GM23338 (cell line): ENCODE measurements at regions not wholly inside any gene's neighbourhood (a gene's known extent, or its start where the extent isn't known, plus 50 kb on each side); places are given as distances from the start of the nearest gene placed in this dataset.

ENCODE experiments used
- ATAC-seq: fragments of 200-7000 bp; cut with Tn5 transposase; 3 replicates; pipeline ENCODE4 v1.9.1; 2020
- DNase-seq: peaks from one replicate; pipeline ENCODE4 v3.0.0-alpha.2; 2015; ENCODE audit warnings: low spot score
- H2AFZ ChIP-seq: fragments of 200-600 bp; sonication (generic); 2 replicates; pipeline ENCODE4 v1.8.0; 2016; ENCODE audit warnings: antibody characterized with exemption, mild to moderate bottlenecking, moderate library complexity
- H3F3A ChIP-seq: fragments of 200-600 bp; sonication (generic); replicated peaks from 2 replicates; pipeline ENCODE4 v1.8.0; 2017; ENCODE audit warnings: antibody characterized with exemption, mixed run types, low read depth
- H3K27ac ChIP-seq: fragments of 200-600 bp; sonication (generic); 2 replicates; pipeline ENCODE4 v1.6.1; 2016; ENCODE audit warnings: low read depth
- H3K27me3 ChIP-seq: fragments of 200-600 bp; sonication (generic); 2 replicates; pipeline ENCODE4 v1.8.0; 2016; ENCODE audit warnings: mild to moderate bottlenecking, mixed run types, moderate library complexity; ENCODE audit not compliant: insufficient read depth
- H3K36me3 ChIP-seq: fragments of 200-600 bp; sonication (generic); 2 replicates; pipeline ENCODE4 v1.8.0; 2016; ENCODE audit warnings: mild to moderate bottlenecking; ENCODE audit not compliant: insufficient read depth
- H3K4me1 ChIP-seq: fragments of 200-600 bp; sonication (generic); 2 replicates; pipeline ENCODE4 v1.8.0; 2016; ENCODE audit warnings: mild to moderate bottlenecking, moderate library complexity; ENCODE audit not compliant: insufficient read depth
- H3K4me2 ChIP-seq: fragments of 200-600 bp; sonication (generic); 2 replicates; pipeline ENCODE4 v1.7.1; 2017; ENCODE audit warnings: mixed run types
- H3K4me3 ChIP-seq: fragments of 200-600 bp; sonication (generic); 2 replicates; pipeline ENCODE4 v1.6.1; 2016; ENCODE audit warnings: mixed run types
- H3K79me2 ChIP-seq: fragments of 200-600 bp; sonication (generic); replicated peaks from 2 replicates; pipeline ENCODE4 v1.8.0; 2017; ENCODE audit warnings: mild to moderate bottlenecking; ENCODE audit not compliant: insufficient read depth
- H3K9me2 ChIP-seq: fragments of 200-600 bp; sonication (generic); 2 replicates; pipeline ENCODE4 v1.8.0; 2017; ENCODE audit not compliant: insufficient read depth
- H4K20me1 ChIP-seq: fragments of 200-600 bp; sonication (generic); replicated peaks from 2 replicates; pipeline ENCODE4 v1.8.0; 2017; ENCODE audit warnings: mild to moderate bottlenecking; ENCODE audit not compliant: insufficient read depth
- H3K27ac Mint-ChIP-seq: 2 replicates; pipeline ENCODE4 v1.8.0; 2020; ENCODE audit warnings: inconsistent platforms, mild to moderate bottlenecking, moderate library complexity, mixed read lengths
- H3K27me3 Mint-ChIP-seq: 3 replicates; pipeline ENCODE4 v1.8.0; 2022; ENCODE audit warnings: low read depth, mild to moderate bottlenecking, moderate library complexity, mixed read lengths, inconsistent platforms; ENCODE audit not compliant: insufficient read depth, poor library complexity
- H3K36me3 Mint-ChIP-seq: 3 replicates; pipeline ENCODE4 v1.8.0; 2021; ENCODE audit warnings: low read depth, mild to moderate bottlenecking, inconsistent platforms, moderate library complexity, mixed read lengths
- H3K4me1 Mint-ChIP-seq: 3 replicates; pipeline ENCODE4 v1.8.0; 2020; ENCODE audit warnings: mild to moderate bottlenecking, inconsistent platforms, mixed read lengths
- H3K4me3 Mint-ChIP-seq: 3 replicates; pipeline ENCODE4 v1.8.0; 2021; ENCODE audit warnings: moderate library complexity, mild to moderate bottlenecking, inconsistent platforms, mixed read lengths
- H3K9me3 Mint-ChIP-seq: 3 replicates; pipeline ENCODE4 v1.8.0; 2020; ENCODE audit warnings: moderate library complexity, mild to moderate bottlenecking, inconsistent platforms, mixed read lengths
- CREB1 ChIP-seq: fragments of 250-450 bp; sonication (Bioruptor Pico); IDR thresholded peaks from 2 replicates; pipeline ENCODE4 v1.5.0; 2020; ENCODE audit warnings: low read depth, mild to moderate bottlenecking, moderate library complexity
- CTCF ChIP-seq, 2 experiments: fragments of 200-600 bp in 1 of 2; sonication (generic) in 1 of 2; conservative IDR thresholded peaks; 2 replicates each; pipeline versions ENCODE4 v1.5.1 to v1.6.1; 2016 to 2017; ENCODE audit warnings: antibody characterized with exemption in 2 of 2, low read depth in 2 of 2, mild to moderate bottlenecking in 2 of 2, moderate library complexity in 1 of 2
- ETS1 ChIP-seq: IDR thresholded peaks from 2 replicates; pipeline ENCODE4 v1.6.1; 2016; ENCODE audit warnings: antibody characterized with exemption
- EZH2 ChIP-seq: fragments of 200-600 bp; sonication (generic); IDR thresholded peaks from one replicate; pipeline ENCODE4 v1.8.0; 2017; ENCODE audit warnings: antibody characterized with exemption, mild to moderate bottlenecking, low read depth; ENCODE audit not compliant: unreplicated experiment
- EZH2phosphoT487 ChIP-seq: fragments of 200-600 bp; sonication (generic); IDR thresholded peaks from one replicate; pipeline ENCODE4 v1.8.1; 2018; ENCODE audit warnings: antibody characterized with exemption; ENCODE audit not compliant: unreplicated experiment
- JUNB ChIP-seq: IDR thresholded peaks from one replicate; pipeline ENCODE4 v1.6.1; 2016; ENCODE audit warnings: antibody characterized with exemption; ENCODE audit not compliant: unreplicated experiment
- NANOG ChIP-seq: IDR thresholded peaks from 2 replicates; pipeline ENCODE4 v1.6.1; 2016; ENCODE audit warnings: antibody characterized with exemption, borderline replicate concordance
- POLR2AphosphoS5 ChIP-seq: IDR thresholded peaks from 2 replicates; pipeline ENCODE4 v1.6.1; 2016; ENCODE audit warnings: antibody characterized with exemption, low read depth
- REST ChIP-seq: IDR thresholded peaks from one replicate; pipeline ENCODE4 v1.6.1; 2018; ENCODE audit warnings: antibody characterized with exemption; ENCODE audit not compliant: unreplicated experiment
- STAT1 ChIP-seq: IDR thresholded peaks from one replicate; pipeline ENCODE4 v1.6.1; 2016; ENCODE audit warnings: antibody characterized with exemption; ENCODE audit not compliant: unreplicated experiment
- ZNF114 ChIP-seq: fragments of 250-450 bp; sonication (Bioruptor Pico); IDR thresholded peaks from 2 replicates; pipeline ENCODE4 v1.5.0; 2020; ENCODE audit warnings: mild to moderate bottlenecking, moderate library complexity
- ZNF331 ChIP-seq: fragments of 250-450 bp; sonication (Bioruptor Pico); IDR thresholded peaks from 2 replicates; pipeline ENCODE4 v1.5.0; 2020; ENCODE audit warnings: low read depth, mild to moderate bottlenecking, moderate library complexity
- ZNF462 ChIP-seq: fragments of 250-450 bp; sonication (Bioruptor Pico); IDR thresholded peaks from 2 replicates; pipeline ENCODE4 v1.5.0; 2020; ENCODE audit warnings: mild to moderate bottlenecking, moderate library complexity

- no peak overlapping the region for H3K27ac Mint-ChIP-seq
- ATAC-seq (no peak), DNase-seq (no peak)
- H3K9me3 Mint-ChIP-seq, result peaks cover 6% of the 10 kb centered on the region; the same call in 2 of the 3 replicates
- no peak overlapping the region for H3K27ac ChIP-seq
- H3K27me3 ChIP-seq, result no peaks in the 10 kb centered on the region
- no peaks in the 10 kb centered on the region for H3K36me3 ChIP-seq
- H3F3A ChIP-seq, result no peaks in the 10 kb centered on the region
- no peak overlapping the region for H3K4me3 Mint-ChIP-seq
- H2AFZ ChIP-seq, result no peak overlapping the region
- H3K79me2 ChIP-seq, result no peaks in the 10 kb centered on the region
- no peaks in the 10 kb centered on the region for H3K4me1 Mint-ChIP-seq
- no peaks in the 10 kb centered on the region for H3K27me3 Mint-ChIP-seq
- no peak overlapping the region for H3K4me2 ChIP-seq
- no peaks in the 10 kb centered on the region for H3K36me3 Mint-ChIP-seq
- no peaks in the 10 kb centered on the region for H4K20me1 ChIP-seq
- no peaks in the 10 kb centered on the region for H3K9me2 ChIP-seq
- no peaks in the 10 kb centered on the region; the same call in 1 of the 2 replicates for H3K4me1 ChIP-seq
- no peak overlapping the region for H3K4me3 ChIP-seq
- TF ChIP-seq CREB1 (no peak), ZNF462 (CRISPR knock-in tag) (no peak), ZNF114 (no peak), NANOG (no peak), CTCF (conservative IDR thresholded peaks at IDR 0.05; ENCODE audit: low read depth in 2 of 2) (no peak), STAT1 (no peak), JUNB (no peak), REST (no peak), EZH2 (no peak), POLR2AphosphoS5 (no peak), EZH2phosphoT487 (no peak), ZNF331 (CRISPR knock-in tag) (no peak), ETS1 (no peak)
Measured at GRCh38 chr7:117972606-117973005, 99.4 kb upstream of the CTTNBP2 start.
